OCI-LY1 (cell line): ENCODE measurements at regions not wholly inside any gene's neighbourhood (a gene's known extent, or its start where the extent isn't known, plus 50 kb on each side); places are given as distances from the start of the nearest gene placed in this dataset.
"Not testable (repeated sequence)": the region's sequence is repeated elsewhere in the genome, so short reads cannot be mapped to it uniquely, and the experiment has no call there.

ENCODE experiments used
- H2AFZ ChIP-seq: fragments of 200-600 bp; sonication (generic), shearing (Covaris generic); 2 replicates; pipeline ENCODE4 v1.6.0; 2014; ENCODE audit warnings: antibody characterized with exemption, mild to moderate bottlenecking, low read length
- H3F3A ChIP-seq: fragments of 200-600 bp; sonication (generic), shearing (Covaris generic); 2 replicates; pipeline ENCODE4 v1.6.0; 2014; ENCODE audit warnings: mild to moderate bottlenecking, antibody characterized with exemption, low read length, moderate library complexity; ENCODE audit not compliant: insufficient read depth
- H3K27ac ChIP-seq: fragments of 200-600 bp; sonication (generic); 2 replicates; pipeline ENCODE4 v1.5.1; 2014; ENCODE audit warnings: low read length, mixed run types, mild to moderate bottlenecking, low read depth; ENCODE audit not compliant: poor library complexity, severe bottlenecking
- H3K27me3 ChIP-seq: fragments of 200-600 bp; sonication (generic); 2 replicates; pipeline ENCODE4 v1.6.0; 2014; ENCODE audit warnings: antibody characterized with exemption, mild to moderate bottlenecking, low read length, moderate library complexity; ENCODE audit not compliant: insufficient read depth
- H3K36me3 ChIP-seq: fragments of 200-600 bp; sonication (generic); 2 replicates; pipeline ENCODE4 v1.6.1; 2014; ENCODE audit warnings: mild to moderate bottlenecking, antibody characterized with exemption, low read length, moderate library complexity, mixed read lengths; ENCODE audit not compliant: insufficient read depth
- H3K4me1 ChIP-seq: fragments of 200-600 bp; sonication (generic); 2 replicates; pipeline ENCODE4 v1.5.1; 2014; ENCODE audit warnings: mild to moderate bottlenecking, low read length, moderate library complexity; ENCODE audit not compliant: insufficient read depth, severe bottlenecking
- H3K4me2 ChIP-seq: fragments of 200-600 bp; sonication (generic), shearing (Covaris generic); 2 replicates; pipeline ENCODE4 v1.6.1; 2014; ENCODE audit warnings: low read length
- H3K4me3 ChIP-seq: fragments of 200-600 bp; sonication (generic); 2 replicates; pipeline ENCODE4 v1.5.1; 2014; ENCODE audit warnings: low read length, low read depth, mild to moderate bottlenecking, mixed read lengths; ENCODE audit not compliant: poor library complexity, severe bottlenecking
- H3K79me2 ChIP-seq: fragments of 200-600 bp; shearing (Covaris generic); 2 replicates; pipeline ENCODE4 v1.6.1; 2016; ENCODE audit warnings: mixed run types, low read length, mixed read lengths; ENCODE audit not compliant: insufficient read depth
- H3K9ac ChIP-seq: fragments of 200-600 bp; sonication (generic), shearing (Covaris generic); 2 replicates; pipeline ENCODE4 v1.6.1; 2014; ENCODE audit warnings: mild to moderate bottlenecking, low read length, mixed read lengths
- H3K9me2 ChIP-seq: fragments of 200-600 bp; sonication (generic), shearing (Covaris generic); 2 replicates; pipeline ENCODE4 v1.6.1; 2014; ENCODE audit warnings: low read depth, mild to moderate bottlenecking, low read length, mixed read lengths
- H3K9me3 ChIP-seq: fragments of 200-600 bp; shearing (Covaris generic); 2 replicates; pipeline ENCODE4 v1.6.1; 2014; ENCODE audit warnings: low read length, mixed read lengths
- H4K20me1 ChIP-seq: fragments of 200-600 bp; sonication (generic), shearing (Covaris generic); 2 replicates; pipeline ENCODE4 v1.6.0; 2016; ENCODE audit warnings: mild to moderate bottlenecking, low read length; ENCODE audit not compliant: insufficient read depth
- EZH2 ChIP-seq: fragments of 200-600 bp; sonication (generic), shearing (Covaris generic); IDR thresholded peaks from 2 replicates; pipeline ENCODE4 v1.8.0; 2017; ENCODE audit warnings: borderline replicate concordance, mixed run types, mild to moderate bottlenecking, antibody characterized with exemption, low read length, moderate library complexity, mixed read lengths
- TF ChIP-seq, protein P1 (sequence below): fragments of 200-600 bp; sonication (generic), shearing (Covaris generic); IDR thresholded peaks from 2 replicates; pipeline ENCODE4 v1.5.1; 2017; ENCODE audit warnings: mild to moderate bottlenecking, antibody characterized with exemption, low read length, moderate library complexity, mixed read lengths

DNA sequence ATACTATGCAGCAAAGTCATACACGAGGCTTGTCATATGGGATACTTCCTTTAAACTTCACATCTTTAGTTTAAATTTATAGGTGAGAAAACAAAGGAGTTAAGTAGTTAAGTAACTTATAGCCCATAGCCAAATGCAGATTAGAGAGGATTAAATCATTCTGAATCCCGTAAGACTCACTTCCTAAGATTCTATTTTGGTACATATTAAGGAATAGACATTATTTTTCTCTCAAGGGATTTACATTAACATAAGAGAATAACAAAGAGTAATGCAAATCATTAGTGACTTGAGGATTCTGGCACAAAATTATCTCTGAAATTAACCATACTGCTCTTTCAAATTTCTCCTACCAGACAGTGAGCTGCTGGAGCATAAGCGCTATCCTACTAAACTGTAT lies 747.4 kb upstream of the ARPP21 start:
- Histone ChIP-seq H3K9ac (no peak overlapping the region), H3K36me3 (no peaks in the 10 kb centered on the region), H4K20me1 (no peaks in the 10 kb centered on the region), H2AFZ (no peak overlapping the region), H3K4me1 (no peaks in the 10 kb centered on the region), H3K79me2 (no peaks in the 10 kb centered on the region), H3K9me3 (0 out of 2 replicates have a peak, but pooled peaks cover 5% of the 10 kb centered on the region), H3K9me2 (no peaks in the 10 kb centered on the region), H3K27ac (no peak overlapping the region), H3K27me3 (no peaks in the 10 kb centered on the region), H3K4me2 (no peak overlapping the region), H3K4me3 (no peak overlapping the region), H3F3A (no peaks in the 10 kb centered on the region)
- TF ChIP-seq, protein P1, sequence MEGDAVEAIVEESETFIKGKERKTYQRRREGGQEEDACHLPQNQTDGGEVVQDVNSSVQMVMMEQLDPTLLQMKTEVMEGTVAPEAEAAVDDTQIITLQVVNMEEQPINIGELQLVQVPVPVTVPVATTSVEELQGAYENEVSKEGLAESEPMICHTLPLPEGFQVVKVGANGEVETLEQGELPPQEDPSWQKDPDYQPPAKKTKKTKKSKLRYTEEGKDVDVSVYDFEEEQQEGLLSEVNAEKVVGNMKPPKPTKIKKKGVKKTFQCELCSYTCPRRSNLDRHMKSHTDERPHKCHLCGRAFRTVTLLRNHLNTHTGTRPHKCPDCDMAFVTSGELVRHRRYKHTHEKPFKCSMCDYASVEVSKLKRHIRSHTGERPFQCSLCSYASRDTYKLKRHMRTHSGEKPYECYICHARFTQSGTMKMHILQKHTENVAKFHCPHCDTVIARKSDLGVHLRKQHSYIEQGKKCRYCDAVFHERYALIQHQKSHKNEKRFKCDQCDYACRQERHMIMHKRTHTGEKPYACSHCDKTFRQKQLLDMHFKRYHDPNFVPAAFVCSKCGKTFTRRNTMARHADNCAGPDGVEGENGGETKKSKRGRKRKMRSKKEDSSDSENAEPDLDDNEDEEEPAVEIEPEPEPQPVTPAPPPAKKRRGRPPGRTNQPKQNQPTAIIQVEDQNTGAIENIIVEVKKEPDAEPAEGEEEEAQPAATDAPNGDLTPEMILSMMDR, result no peak
- no peak for TF ChIP-seq EZH2

DNA sequence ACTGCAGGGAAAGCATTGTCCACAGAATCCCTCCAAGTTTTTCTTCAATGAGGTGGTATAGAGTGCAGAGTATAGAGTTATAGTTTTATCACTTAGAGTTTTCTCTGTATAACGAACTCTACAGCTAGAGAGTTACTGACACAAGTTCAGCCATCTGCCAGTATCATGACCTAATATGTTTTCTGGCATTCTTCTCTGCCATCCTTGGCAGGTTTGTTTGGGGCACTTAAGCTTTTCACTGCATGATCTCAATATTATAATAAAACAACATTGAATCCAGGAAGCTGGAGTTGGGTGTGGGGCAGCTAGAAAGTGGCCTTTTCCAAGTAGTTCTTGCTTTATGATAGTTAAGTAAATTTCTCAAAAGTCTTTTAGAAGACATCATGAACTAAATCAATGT lies 743.5 kb upstream of the ARPP21 start:
- Histone ChIP-seq H3K9ac (no peak overlapping the region), H3K4me1 (no peaks in the 10 kb centered on the region), H2AFZ (no peak overlapping the region), H3K27ac (no peak overlapping the region), H3F3A (no peaks in the 10 kb centered on the region), H3K9me2 (no peaks in the 10 kb centered on the region), H3K36me3 (no peaks in the 10 kb centered on the region), H3K9me3 (no peaks in the 10 kb centered on the region), H3K27me3 (no peaks in the 10 kb centered on the region), H3K4me3 (no peak overlapping the region), H3K79me2 (no peaks in the 10 kb centered on the region), H3K4me2 (no peak overlapping the region), H4K20me1 (no peaks in the 10 kb centered on the region)
- no peak for TF ChIP-seq EZH2
- TF ChIP-seq, protein P1, result no peak

DNA sequence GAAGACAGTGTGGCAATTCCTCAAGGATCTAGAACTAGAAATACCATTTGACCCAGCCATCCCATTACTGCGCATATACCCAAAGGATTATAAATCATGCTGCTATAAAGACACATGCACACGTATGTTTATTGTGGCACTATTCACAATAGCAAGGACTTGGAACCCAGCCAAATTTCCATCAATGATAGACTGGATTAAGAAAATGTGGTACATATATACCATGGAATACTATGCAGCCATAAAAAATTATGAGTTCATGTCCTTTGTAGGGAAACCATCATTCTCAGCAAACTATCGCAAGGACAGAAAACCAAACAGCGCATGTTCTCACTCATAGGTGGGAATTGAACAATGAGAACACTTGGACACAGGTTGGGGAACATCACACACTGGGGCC lies 729.6 kb upstream of the ARPP21 start:
- H2AFZ ChIP-seq, H3K9me2 ChIP-seq, H3K4me1 ChIP-seq, H3K4me2 ChIP-seq, H3K27ac ChIP-seq, H3K79me2 ChIP-seq, H3K9me3 ChIP-seq, H3F3A ChIP-seq, H3K9ac ChIP-seq, H3K36me3 ChIP-seq, H3K27me3 ChIP-seq, H4K20me1 ChIP-seq, H3K4me3 ChIP-seq: not testable (repeated sequence)

DNA sequence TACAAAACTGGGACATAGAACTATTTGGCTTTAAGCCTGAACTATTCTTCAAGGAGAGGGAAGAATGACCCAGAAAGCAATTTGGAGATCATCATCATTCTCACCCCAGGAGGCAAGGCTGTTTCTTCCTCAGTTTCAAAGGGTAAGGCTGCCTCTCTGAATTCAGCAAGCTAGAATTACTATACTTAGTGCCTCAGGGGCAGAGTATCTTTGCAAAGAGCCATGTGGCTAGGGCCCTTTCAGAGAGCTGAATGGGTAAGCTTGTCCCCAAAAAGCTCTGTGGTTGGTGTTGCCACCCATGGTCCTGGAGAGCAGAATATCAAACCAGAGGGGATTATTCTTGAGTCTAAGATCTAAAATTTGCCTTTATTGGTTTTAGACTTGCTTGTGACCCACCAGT lies 720.3 kb upstream of the ARPP21 start:
- Histone ChIP-seq H3K36me3 (no peaks in the 10 kb centered on the region), H3K9me2 (no peaks in the 10 kb centered on the region), H3K4me2 (no peak overlapping the region), H3K79me2 (no peaks in the 10 kb centered on the region), H3K27me3 (no peaks in the 10 kb centered on the region), H3K4me3 (no peak overlapping the region), H4K20me1 (no peaks in the 10 kb centered on the region), H2AFZ (no peak overlapping the region), H3K4me1 (no peaks in the 10 kb centered on the region), H3K9me3 (no peaks in the 10 kb centered on the region), H3F3A (no peaks in the 10 kb centered on the region), H3K9ac (no peak overlapping the region), H3K27ac (no peak overlapping the region)
- TF ChIP-seq EZH2, result no peak
- TF ChIP-seq, protein P1, result no peak
